ENCODE measurements at regions not wholly inside any gene's neighbourhood (a gene's known extent, or its start where the extent isn't known, plus 50 kb on each side); places are given as distances from the start of the nearest gene placed in this dataset.

GRCh38 chr7:51569176-51569575 is 252.6 kb upstream of the COBL start:
- TF ChIP-seq CTCF (IDR thresholded peaks at IDR 0.05) (no peak), POLR2A (IDR thresholded peaks at IDR 0.05) (no peak)

Measured in right lobe of liver (tissue), 4 donors.